ENCODE measurements at regions not wholly inside any gene's neighbourhood (a gene's known extent, or its start where the extent isn't known, plus 50 kb on each side); places are given as distances from the start of the nearest gene placed in this dataset.
A peak's percentile ranks its signal among the peaks of the same experiment; 100 is the strongest.

- ATAC-seq (no peak), DNase-seq (no peak)
- no peak overlapping the region for H3K4me3 ChIP-seq
- TF ChIP-seq CTCF (IDR thresholded peaks at IDR 0.05), result no peak
- H3K27ac ChIP-seq, result no peak overlapping the region
- no peaks in the 10 kb centered on the region for H3K27me3 ChIP-seq (ENCODE audit: insufficient read depth in 3 of 3, low read length in 2 of 3)
- intact Hi-C loops (cut with DNase I), result no loop called here
- H3K9me3 ChIP-seq, result no peaks in the 10 kb centered on the region
- peaks cover 13% of the 10 kb centered on the region for H3K4me1 ChIP-seq
- H3K36me3 ChIP-seq (ENCODE audit: insufficient read depth in 1 of 2, low read depth in 1 of 2), result no peaks in the 10 kb centered on the region
Measured at GRCh38 chr16:22973522-22973921, 159.6 kb downstream of the HS3ST2 start.

GRCh38 chr16:22971346-22971924, 157.5 kb downstream of the HS3ST2 start:
- H3K36me3 ChIP-seq (ENCODE audit: insufficient read depth in 1 of 2, low read depth in 1 of 2), result no peaks in the 10 kb centered on the region
- WGBS, 3 donors, result 58 to 72% (median 71%) methylated on average over 5 of the region's 5 CpGs
- H3K4me1 ChIP-seq, result peaks cover 13% of the 10 kb centered on the region
- peak overlapping the region; percentile 76 for H3K27ac ChIP-seq
- H3K9me3 ChIP-seq, result no peaks in the 10 kb centered on the region
- ATAC-seq (peak; percentile 20 to 68 (median 54)), DNase-seq (no peak)
- H3K4me3 ChIP-seq, result no peak overlapping the region
- intact Hi-C loops (cut with DNase I), result no loop called here
- TF ChIP-seq CTCF (IDR thresholded peaks at IDR 0.05), result no peak
- no peaks in the 10 kb centered on the region for H3K27me3 ChIP-seq (ENCODE audit: insufficient read depth in 3 of 3, low read length in 2 of 3)

GRCh38 chr16:22970209-22970865, 156.4 kb downstream of the HS3ST2 start:
- H3K4me1 ChIP-seq, result peaks cover 13% of the 10 kb centered on the region
- ATAC-seq, result peak; percentile 82 to 90 (median 89)
- peak overlapping the region; percentile 76 for H3K27ac ChIP-seq
- no peaks in the 10 kb centered on the region for H3K36me3 ChIP-seq (ENCODE audit: insufficient read depth in 1 of 2, low read depth in 1 of 2)
- no peak overlapping the region for H3K4me3 ChIP-seq
- DNase-seq, result no peak
- TF ChIP-seq CTCF (IDR thresholded peaks at IDR 0.05), result no peak
- no peaks in the 10 kb centered on the region for H3K27me3 ChIP-seq (ENCODE audit: insufficient read depth in 3 of 3, low read length in 2 of 3)
- intact Hi-C loops (cut with DNase I), result no loop called here
- H3K9me3 ChIP-seq, result no peaks in the 10 kb centered on the region
- 17 to 24% (median 18%) methylated on average over 4 of the region's 4 CpGs for WGBS, 3 donors

- Histone ChIP-seq H3K27me3 (ENCODE audit: insufficient read depth in 3 of 3, low read length in 2 of 3) (no peaks in the 10 kb centered on the region), H3K36me3 (ENCODE audit: insufficient read depth in 1 of 2, low read depth in 1 of 2) (no peaks in the 10 kb centered on the region), H3K27ac (peak overlapping the region; percentile 76), H3K9me3 (no peaks in the 10 kb centered on the region), H3K4me1 (peaks cover 13% of the 10 kb centered on the region), H3K4me3 (no peak overlapping the region)
- 6 to 16% (median 13%) methylated on average over 3 of the region's 3 CpGs for WGBS, 3 donors
- ATAC-seq, result peak; percentile 75 to 89 (median 87)
- intact Hi-C loops (cut with DNase I), result no loop called here
- TF ChIP-seq CTCF (IDR thresholded peaks at IDR 0.05), result peak; percentile 21
- DNase-seq, result no peak
Measured at GRCh38 chr16:22969567-22969966, 155.6 kb downstream of the HS3ST2 start.

GRCh38 chr16:22968931-22969330, 155.0 kb downstream of the HS3ST2 start:
- WGBS, 3 donors, result 21 to 42% (median 23%) methylated on average over 3 of the region's 3 CpGs
- Histone ChIP-seq H3K27ac (peak overlapping the region; percentile 76), H3K4me1 (peaks cover 13% of the 10 kb centered on the region), H3K36me3 (ENCODE audit: insufficient read depth in 1 of 2, low read depth in 1 of 2) (no peaks in the 10 kb centered on the region), H3K9me3 (no peaks in the 10 kb centered on the region), H3K4me3 (no peak overlapping the region), H3K27me3 (ENCODE audit: insufficient read depth in 3 of 3, low read length in 2 of 3) (no peaks in the 10 kb centered on the region)
- no peak for TF ChIP-seq CTCF (IDR thresholded peaks at IDR 0.05)
- intact Hi-C loops (cut with DNase I), result no loop called here
- DNase-seq (no peak), ATAC-seq (no peak)
